ENCODE measurements at regions not wholly inside any gene's neighbourhood (a gene's known extent, or its start where the extent isn't known, plus 50 kb on each side); places are given as distances from the start of the nearest gene placed in this dataset.

DNA sequence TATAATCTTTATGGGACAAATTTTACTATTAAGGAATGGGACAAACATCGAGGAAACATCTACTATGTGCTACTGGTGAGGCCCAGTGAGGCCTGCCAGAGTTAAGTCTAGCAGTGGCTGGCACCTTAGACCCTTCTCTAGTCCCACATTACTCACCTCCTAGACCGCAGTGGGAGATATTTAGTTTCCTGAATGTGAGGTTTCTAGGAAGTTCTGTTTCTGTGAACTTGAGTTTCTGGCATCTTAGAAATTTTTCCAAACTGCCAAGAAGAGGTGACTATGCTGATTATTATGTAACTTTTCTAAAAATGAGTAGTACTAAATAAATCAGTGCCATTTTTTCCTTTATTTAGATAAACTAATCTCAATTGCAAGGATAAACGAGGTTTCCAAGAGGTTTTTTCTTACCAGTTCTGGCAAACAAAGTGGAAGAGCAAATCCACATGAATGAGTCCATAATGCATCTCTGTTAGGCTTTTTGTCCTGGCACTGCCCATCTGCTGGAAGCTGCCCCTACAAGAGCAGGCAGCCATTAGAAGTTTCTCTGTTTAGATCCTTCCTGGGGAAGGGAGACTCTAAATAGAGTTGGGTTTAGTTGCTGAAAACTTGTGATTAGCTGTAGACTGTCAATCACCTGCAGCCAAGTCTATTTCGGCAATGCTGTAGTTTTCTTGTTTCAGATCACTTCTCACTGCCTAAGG is 348.7 kb downstream of the MAN2A1 start:
- no peak for DNase-seq

DNA sequence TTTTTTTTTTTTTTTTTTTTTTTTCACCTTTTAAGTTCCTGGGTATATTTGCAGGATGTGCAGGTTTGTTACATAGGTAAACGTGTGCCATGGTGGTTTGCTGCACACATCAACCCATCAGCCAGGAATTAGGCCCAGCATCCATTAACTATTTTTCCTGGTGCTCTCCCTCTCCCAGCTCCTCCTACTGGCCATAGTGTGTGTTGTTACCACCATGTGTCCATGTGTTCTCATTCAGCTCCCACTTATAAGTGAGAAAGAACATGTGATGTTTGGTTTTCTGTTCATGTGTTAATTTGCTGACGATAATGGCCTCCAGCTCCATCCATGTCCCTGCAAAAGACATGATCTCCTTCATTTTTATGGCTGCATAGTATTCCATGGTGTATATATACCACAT is 350.5 kb downstream of the MAN2A1 start:
- no peak for DNase-seq

DNA sequence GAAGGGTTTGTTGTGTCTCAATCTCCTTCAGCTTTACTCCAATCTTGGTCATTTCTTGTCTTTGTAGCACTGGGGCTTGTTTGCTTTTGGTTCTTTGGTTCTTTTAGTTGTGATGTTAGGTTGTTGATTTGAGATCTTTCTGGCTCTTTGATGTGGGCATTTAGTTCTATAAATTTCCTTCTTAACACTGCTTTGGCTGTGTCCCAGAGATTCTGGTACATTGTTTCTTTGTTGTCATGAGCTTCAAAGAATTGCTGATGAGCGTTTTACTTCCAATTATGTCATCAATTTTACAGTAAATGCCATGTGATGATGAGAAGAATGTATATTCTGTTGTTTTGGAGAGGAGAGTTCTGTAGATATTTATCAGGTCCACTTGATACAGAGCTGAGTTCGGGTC is 353.3 kb downstream of the MAN2A1 start:
- no peak for DNase-seq

DNA sequence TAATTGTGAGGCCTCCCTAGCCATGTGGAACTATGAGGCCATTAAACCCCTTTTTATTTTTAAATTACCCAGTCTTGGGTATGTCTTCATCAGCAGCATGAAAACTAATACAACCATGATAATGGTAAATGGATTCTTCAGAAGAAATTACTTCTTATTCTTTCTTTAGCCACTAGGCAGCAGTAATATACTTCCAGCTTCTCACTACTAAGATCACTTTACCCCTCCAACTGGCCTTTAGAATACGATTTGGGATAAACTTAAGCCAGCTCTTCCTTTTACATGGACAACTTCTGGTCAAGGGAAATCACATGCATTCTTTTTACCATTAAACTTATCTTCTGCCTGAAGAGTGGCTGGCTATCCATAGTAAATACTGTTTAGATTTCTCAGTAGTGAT is 355.4 kb downstream of the MAN2A1 start:
- DNase-seq, result no peak

DNA sequence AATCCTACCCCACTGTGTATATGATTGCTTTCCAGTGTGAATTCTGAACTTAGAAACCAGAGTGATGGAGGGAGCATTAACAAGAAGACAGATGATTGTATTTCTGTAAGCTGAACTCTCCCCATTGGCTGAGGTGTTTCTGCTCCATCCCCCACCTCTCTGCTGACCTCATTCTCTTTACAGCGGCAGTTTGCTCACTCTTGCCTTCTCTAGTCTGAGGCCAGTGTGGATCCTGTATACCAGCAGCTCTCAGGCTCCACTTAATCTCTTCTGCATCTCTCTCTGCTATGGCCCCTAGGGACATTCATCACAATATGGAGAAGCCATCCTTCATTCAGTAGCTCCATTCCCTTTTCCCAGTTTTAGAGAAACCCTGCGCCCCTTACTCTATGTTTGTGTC is 358.8 kb downstream of the MAN2A1 start:
- DNase-seq, result no peak

DNA sequence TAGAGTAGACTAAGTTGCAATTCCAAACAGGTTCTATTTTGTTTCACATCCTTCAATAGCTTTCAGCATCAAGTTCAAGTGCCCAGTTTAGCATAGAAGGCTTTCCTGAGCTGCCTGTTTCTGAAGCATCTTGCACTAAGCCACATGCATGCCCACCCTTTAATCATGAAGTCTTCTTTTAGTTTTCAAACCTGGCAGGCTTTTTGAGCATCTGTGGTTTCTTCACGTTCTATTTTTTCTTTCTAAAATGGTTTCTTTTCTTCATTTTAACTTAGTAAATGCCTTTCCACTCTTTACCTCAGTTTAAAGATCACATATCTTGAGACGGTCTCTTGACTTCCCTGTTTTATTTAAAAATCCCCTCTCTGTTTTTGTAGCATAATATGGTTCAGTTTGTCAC is 360.1 kb downstream of the MAN2A1 start:
- DNase-seq, result no peak

DNA sequence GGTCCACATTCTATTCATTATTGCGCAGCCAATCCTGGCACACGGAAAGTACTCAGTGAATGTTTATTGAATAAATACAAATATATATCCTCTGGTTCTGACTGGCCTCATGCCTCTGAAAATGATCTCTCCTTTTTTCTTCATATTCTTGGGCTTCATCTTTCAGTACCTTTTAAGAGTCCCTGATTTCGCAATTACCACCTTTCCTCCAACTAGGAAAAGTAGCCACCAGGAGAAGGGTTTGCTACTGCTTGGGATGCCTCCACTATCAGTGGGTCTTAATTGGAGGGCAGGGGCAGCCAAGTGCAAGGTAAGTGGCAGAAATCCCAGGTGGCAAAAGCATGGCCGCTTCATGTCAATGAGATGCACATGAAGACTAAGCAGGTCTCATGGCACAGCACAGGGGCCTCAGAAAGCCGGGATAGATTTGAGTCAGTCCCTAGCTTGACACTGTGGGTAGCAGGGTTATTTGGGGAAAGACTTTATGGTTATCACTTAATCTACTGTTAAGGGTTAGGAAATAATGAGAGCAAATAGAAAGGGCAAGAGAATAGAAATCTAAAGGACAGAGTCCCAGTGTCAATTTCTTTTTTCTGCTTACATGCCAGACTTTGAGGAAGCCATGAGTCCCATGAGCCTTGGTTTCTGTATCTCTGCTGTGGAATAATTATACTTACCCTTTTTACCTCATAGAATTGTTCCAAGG is 361.1 kb downstream of the MAN2A1 start:
- DNase-seq, result no peak

DNA sequence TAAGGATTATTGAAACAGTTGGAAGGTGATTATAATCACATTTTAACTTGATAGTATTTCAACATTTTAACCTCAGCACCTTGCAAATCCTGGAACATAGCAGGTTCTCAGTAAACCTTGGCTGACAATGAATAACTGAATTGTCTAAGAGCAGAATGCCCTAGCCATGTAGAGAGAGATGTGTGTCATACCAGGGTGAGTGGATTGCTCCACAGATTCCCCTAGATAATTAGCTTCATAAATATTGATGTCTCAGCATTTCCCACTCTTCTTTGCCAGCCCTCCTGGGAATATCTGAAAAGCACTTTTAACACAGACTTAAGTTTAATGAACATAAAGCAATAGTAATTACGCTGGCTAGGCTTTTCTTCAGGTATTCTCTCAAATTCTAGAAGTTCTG is 363.5 kb downstream of the MAN2A1 start:
- no peak for DNase-seq

DNA sequence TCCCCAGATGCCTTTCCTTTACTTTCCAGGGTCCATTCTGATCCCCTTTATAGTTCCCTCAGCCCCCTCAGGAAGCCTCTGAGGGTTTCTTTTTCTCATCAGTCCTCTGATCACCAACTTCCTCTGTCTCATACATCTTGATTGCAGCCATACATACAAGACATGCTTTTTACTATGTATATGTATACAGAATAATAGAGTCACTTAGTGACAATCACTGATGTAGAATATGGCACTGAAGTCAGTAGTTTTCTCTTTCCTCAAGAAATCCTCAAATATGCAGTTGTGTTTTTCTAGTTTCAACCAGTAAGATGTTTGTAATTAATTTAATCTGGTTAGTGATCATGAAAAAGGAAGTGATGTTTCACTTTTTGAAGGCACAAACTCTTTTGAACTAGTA is 364.1 kb downstream of the MAN2A1 start:
- DNase-seq, result no peak

DNA sequence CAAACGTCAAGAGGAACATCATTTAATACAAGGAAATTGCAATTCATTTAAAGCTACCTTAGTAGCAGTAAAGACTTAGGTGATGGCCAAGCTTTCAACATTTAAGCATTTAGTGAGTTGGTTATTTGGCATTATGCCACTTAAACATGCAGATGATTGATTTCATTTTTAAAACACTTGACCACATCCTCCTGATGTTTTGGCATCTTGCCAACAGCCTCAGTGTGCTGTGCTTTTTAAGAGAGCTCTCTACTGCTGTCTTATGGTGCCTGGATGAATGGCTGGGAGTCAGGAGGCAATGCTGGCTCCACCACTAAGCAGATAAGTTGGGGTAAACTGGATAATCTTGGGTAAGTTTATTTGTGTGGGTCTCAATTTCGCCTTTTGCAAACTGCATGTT is 364.5 kb downstream of the MAN2A1 start:
- no peak for DNase-seq

DNA sequence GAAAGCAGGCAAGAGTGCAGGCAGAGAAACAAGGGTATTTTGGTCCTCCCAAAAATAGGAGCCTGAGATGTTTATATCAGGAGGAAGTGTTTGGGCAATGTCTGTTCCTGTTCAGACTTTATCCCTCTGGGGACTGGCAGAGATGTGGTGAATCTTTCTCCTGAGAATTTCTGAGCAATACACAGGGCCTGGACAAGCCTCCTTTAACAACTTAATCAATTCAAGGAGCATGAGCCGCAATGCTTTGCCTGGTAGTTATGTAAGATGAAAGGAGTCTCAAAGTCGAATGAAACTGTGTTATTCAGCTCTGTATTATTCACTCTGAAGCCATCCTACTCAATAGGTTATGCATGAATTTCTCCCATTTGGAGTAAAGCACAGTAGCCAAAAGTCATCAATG is 365.6 kb downstream of the MAN2A1 start:
- no peak for DNase-seq

DNA sequence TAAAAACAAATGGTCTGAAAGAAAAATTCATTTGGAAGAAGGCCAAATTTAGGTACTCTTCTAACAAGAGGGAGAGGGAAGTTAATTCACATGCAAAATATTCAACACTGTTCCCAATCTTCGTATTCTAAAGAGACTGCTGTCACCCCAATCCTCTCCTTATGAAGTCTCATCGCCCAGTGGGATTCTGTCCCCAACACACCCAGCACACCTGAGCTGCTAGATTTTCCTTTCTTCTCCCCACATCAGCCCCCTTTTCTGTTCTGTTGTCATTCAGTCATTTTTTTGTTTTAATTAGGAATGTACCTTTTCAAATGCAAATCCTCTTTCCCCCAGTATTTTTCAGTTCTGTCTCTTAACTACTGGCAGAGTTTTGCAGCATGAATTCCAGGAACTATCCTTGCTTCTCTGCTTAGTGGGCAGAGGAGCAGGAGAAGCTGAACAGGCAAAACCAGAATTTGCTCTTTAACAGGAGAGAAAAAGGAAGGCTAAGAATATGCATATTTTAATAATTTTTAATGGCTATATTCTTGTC is 366.9 kb downstream of the MAN2A1 start:
- DNase-seq, result no peak

DNA sequence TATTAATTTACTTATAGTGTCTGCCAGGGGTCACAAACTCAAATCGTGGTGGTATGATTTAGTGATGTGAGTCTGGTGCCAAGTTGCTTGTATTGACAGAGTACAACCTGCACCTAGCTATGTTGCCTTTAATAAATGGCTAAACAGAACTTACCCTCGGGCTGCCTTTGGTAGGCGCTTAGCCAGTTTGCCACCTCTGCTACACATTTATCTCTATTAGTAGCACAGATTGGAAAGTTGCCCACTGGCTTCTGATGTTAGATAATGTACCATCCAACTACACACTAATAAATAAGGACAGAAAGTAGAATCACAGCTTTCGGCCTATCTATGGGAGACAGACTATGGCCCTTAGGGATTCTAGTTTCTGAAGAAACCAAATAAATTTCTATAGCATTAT is 368.4 kb downstream of the MAN2A1 start:
- DNase-seq, result no peak

DNA sequence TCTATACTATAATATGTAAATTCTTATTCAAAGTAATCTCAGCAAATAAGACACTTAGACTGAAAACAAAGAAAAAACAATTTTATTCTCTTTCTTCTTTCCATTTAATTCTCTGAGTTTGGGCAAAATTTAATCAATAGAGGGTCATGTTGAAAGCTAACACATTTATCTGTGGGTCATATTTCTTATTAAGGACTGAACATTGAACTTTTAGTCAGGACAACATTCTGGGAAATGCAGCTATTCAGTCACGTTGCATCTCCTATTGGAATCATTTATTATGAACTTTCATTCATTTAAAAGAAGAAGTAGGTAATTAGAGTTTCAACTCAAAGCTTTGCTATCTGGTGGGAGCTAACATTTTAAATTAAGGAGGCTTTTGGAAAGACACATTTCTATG is 372.5 kb downstream of the MAN2A1 start:
- no peak for DNase-seq

DNA sequence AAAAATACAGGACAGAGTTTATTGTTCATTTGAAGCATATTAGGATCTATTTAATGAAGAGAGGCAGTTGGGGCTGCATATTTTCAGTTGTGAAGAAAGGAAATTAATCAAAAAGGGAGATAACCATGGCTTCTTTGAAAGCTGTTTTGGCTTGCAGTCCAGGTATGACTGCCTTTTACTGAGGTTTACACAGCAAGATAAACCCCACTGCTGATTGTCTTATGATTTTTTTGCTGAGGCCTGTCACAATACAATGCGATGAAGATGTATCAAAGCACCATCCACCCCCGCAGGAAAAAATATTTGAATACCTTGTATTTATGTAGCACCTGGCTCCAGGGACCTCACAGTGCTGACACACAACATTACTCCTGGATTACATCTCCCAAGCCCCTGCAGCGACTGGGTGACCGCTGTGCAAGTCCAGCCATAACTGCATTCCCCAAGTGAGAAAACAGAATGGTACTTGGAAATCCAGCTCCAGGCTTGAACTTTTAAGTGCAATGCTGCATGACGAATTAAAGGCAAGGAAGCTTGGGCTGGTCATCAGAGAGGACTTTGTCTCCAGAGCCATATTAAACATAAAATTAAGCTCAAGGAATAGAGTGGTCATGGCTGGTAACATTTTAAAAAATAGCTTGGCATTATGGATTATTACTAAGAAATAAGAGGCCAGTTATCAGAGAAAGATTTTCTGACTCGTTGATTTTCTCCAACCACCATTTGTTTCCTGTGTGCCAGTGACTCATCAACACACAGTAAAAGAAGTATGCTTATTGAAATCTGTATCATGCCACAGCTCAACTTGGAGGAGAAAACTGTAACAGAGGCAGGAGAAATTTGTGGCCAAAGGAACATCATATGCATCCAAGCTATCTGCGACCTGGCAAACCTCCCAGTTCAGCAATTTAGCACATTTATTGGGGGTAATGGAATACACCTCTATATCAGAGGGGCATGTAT is 374.2 kb downstream of the MAN2A1 start:
- DNase-seq, result peak in 1 of 2 experiments; percentile 14

DNA sequence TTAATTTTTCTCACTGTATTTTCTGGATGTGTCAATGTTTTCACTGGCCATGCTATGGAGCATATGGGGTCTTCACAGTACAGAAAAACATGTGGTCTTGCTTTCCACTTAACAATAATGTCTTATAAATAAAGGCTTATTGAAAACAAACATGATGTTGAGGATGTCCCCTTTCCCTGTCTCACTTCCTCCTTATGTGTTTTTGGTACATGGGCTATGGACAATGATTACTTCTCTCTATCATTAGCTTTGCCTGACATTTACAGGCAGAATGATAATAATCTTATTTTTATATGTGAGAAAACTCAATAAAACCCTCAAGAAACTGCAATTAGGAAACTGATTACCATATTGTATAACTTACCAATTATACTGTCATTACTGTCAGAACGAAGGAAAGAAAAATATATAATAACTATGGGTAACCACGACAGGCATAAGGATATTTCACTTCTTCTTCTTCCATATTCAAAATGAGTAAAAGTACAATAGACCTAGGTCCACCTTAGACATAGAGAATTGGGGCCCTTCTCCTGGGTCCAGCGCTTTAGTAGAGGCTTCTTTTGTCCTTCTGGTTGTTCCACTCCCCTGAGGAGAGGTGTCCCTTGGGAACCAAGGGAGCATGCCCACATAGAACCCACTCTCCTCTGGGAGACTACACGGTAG is 375.0 kb downstream of the MAN2A1 start:
- DNase-seq, result no peak

DNA sequence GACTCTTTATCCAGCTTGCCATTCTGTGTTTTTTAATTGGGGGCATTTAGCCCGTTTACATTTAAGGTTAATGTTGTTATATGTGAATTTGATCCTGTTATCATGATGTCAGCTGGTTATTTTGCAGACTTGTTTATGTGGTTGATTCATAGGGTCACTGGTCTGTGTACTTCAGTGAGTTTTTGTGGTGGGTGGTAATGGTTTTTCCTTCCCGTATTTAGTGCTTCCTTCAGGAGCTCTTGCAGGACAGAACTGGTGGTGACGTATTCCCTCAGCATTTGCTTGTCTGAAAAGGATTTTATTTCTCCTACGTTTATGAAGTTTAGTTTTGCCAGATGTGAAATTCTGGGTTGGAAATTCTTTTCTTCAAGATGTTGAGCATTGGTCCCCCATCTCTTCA is 381.1 kb downstream of the MAN2A1 start:
- DNase-seq, result no peak

DNA sequence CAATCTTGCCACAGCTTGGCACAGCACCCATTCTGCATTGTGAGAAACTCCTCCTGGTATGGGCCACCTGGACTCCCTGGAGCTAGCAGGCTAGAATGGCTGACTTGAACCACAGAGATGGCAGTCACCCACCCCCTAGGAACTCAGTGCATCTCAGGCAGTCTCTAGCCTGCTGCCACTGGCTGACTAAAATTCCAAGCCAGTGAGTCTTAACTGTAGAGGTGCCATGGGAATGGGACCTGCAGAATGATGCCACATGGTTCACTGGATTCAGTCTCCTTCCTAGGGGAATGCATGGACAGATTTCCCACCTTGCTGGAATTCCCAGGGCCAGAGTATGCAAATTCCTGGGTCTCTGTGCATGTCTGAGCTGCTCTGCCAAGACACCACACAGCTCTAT is 382.9 kb downstream of the MAN2A1 start:
- DNase-seq, result no peak

DNA sequence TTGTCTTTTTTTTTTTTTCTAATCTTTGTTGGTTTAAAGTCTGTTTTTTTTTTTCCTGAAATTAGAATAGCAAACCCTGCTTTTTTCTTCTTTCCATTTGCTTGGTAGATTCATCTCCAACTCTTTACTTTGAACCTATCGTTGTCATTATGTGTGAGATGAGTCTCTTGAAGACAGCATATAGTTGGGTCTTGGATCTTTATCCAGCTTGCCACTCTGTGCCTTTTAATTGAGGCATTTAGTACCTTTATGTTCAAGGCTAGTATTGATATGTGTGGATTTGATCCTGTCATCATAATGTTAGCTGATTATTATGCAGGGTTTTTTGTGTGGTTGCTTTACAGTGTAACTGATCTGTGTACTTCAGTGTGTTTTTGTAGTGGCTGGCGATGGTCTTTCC is 383.8 kb downstream of the MAN2A1 start:
- no peak for DNase-seq

DNA sequence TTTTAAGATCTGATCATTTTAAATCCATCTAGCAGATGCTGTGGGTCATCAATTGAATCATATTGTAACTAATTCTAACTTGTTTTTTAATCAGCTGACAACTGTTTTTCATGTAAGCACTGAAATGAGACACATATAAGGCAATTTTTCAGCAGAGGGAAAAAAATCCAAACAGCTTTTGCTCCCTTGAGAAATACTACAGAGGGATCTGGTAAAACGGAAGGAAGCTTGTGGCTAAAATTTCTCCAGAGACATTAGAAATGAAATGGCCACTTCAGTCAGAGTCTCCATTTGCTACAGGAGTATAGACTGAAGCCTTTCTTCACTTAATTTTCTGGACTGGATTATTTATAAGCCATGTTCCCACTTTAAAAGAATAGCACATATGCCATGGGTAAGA is 385.9 kb downstream of the MAN2A1 start:
- no peak for DNase-seq

DNA sequence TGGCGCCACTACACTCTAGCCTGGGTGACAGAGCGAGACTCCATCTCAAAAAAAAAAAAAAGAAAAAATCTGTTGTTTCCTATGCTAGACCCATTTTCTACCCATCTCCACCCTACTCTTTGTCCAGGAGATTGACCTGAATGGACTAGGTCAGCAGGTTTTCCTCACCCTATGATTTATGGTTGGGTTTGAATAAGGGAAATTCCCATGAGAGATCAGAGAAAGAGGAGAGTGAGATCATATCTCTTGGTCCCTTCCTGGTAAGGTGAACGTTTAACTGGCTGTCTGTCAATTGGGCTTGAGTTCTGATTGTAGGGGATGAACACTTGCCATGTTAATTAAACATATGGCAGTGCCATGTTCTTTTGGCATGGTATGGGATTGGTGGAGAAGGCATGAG is 387.4 kb downstream of the MAN2A1 start:
- no peak for DNase-seq

DNA sequence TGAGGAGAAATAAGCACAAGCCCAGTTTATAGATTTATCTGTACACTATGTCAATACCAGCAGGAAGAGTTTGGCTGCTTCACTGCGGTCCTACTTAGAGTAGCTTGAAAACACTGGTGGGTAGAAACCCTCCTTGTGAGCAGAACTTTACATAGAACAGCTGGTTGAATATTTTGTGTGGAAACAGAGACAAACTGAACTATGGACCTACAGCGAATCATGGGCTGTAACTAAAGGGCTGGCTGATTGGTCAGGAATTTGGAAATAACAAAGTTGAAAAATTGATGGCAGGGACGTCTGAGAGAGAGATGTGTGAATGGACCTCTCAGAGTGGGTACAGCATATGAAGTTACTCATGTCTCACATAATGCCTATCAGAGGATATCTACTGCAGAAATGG is 392.5 kb downstream of the MAN2A1 start:
- no peak for DNase-seq

DNA sequence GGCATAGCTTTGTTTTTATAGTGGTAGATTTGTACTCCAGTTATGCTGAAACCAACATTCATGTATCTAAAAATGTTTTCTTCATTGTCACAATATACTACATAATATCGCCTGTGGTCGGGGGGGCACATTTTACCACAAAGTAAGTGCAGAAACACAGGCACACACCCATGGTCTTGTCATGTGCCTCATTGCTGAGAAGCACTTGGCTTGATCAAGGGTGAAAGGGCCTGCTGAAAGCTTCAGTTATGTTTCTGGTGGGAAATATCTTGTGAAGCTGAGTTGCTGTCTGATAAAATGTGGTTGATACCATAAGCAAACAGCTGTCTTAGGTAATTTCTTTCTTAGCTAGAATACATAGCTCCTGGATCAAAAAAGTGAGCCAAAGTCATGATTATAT is 393.1 kb downstream of the MAN2A1 start:
- no peak for DNase-seq
